HepG2 (cell line): ENCODE measurements at regions not wholly inside any gene's neighbourhood (a gene's known extent, or its start where the extent isn't known, plus 50 kb on each side); places are given as distances from the start of the nearest gene placed in this dataset.

ENCODE experiments used
- CC2D1A ChIP-seq: sonication (generic); formaldehyde crosslinking; IDR thresholded peaks from 2 replicates; pipeline ENCODE4 v1.8.1; 2023; ENCODE audit warnings: mild to moderate bottlenecking, missing genetic modification reagents
- CEBPB ChIP-seq: IDR thresholded peaks from 2 replicates; pipeline ENCODE4 v1.6.1; 2011; ENCODE audit warnings: low read depth, low read length, improper control_type of control experiment, borderline replicate concordance
- DR1 ChIP-seq: sonication (generic); formaldehyde crosslinking; IDR thresholded peaks from 2 replicates; pipeline ENCODE4 v1.8.0; 2021; ENCODE audit warnings: mild to moderate bottlenecking, missing genetic modification reagents, inconsistent platforms
- FOXA3 ChIP-seq: IDR thresholded peaks from 2 replicates; pipeline ENCODE4 v1.6.1; 2016; ENCODE audit warnings: missing genetic modification reagents, missing compliant biosample characterization
- FOXP1 ChIP-seq, 2 experiments: fragments of 450-650 bp in 1 of 2; IDR thresholded peaks; 2 replicates each; pipeline ENCODE4 v1.6.1; 2017 to 2018; ENCODE audit warnings: antibody characterized with exemption in 1 of 2
- GATAD2A ChIP-seq: IDR thresholded peaks from 2 replicates; pipeline ENCODE4 v1.6.1; 2016
- HHEX ChIP-seq: IDR thresholded peaks from 2 replicates; pipeline ENCODE4 v1.6.1; 2016; ENCODE audit warnings: control low read depth
- MEIS2 ChIP-seq: sonication (generic); formaldehyde crosslinking; IDR thresholded peaks from 2 replicates; pipeline ENCODE4 v1.9.0; 2021; ENCODE audit warnings: mild to moderate bottlenecking, missing genetic modification reagents
- MIXL1 ChIP-seq: IDR thresholded peaks from 2 replicates; pipeline ENCODE4 v1.6.1; 2016
- NFKBIZ ChIP-seq: IDR thresholded peaks from 2 replicates; pipeline ENCODE4 v1.6.1; 2018; ENCODE audit warnings: missing genetic modification reagents, missing compliant biosample characterization
- PHF20 ChIP-seq: sonication (generic); formaldehyde crosslinking; IDR thresholded peaks from 2 replicates; pipeline ENCODE4 v1.5.0; 2020; ENCODE audit warnings: mild to moderate bottlenecking, missing genetic modification reagents
- PPARG ChIP-seq: conservative IDR thresholded peaks from 2 replicates; pipeline ENCODE4 v1.6.1; 2016; ENCODE audit warnings: missing biosample characterization, missing genetic modification reagents
- RFX5 ChIP-seq: IDR thresholded peaks from 2 replicates; pipeline ENCODE4 v1.6.1; 2011; ENCODE audit warnings: low read depth, low read length, improper control_type of control experiment
- RXRB ChIP-seq: IDR thresholded peaks from 2 replicates; pipeline ENCODE4 v1.6.1; 2016; ENCODE audit warnings: borderline replicate concordance, missing genetic modification reagents, missing compliant biosample characterization
- STAT5B ChIP-seq: sonication (generic); formaldehyde crosslinking; IDR thresholded peaks from 2 replicates; pipeline ENCODE4 v1.4.0; 2020; ENCODE audit warnings: missing genetic modification reagents
- THAP11 ChIP-seq: IDR thresholded peaks from 2 replicates; pipeline ENCODE4 v1.6.1; 2016; ENCODE audit warnings: missing biosample characterization, missing genetic modification reagents
- ZNF24 ChIP-seq: fragments of 450-650 bp; IDR thresholded peaks from 2 replicates; pipeline ENCODE4 v1.6.1; 2017; ENCODE audit warnings: antibody characterized with exemption, mild to moderate bottlenecking
- ZNF337 ChIP-seq: sonication (generic); formaldehyde crosslinking; IDR thresholded peaks from 2 replicates; pipeline ENCODE4 v1.5.1; 2020; ENCODE audit warnings: missing genetic modification reagents, low read depth, mild to moderate bottlenecking, borderline replicate concordance
- ZNF383 ChIP-seq: sonication (generic); formaldehyde crosslinking; IDR thresholded peaks from 2 replicates; pipeline ENCODE4 v1.4.0; 2020; ENCODE audit warnings: missing genetic modification reagents, mild to moderate bottlenecking, borderline replicate concordance
- ZNF672 ChIP-seq: sonication (generic); formaldehyde crosslinking; IDR thresholded peaks from 2 replicates; pipeline ENCODE4 v1.8.1; 2022; ENCODE audit warnings: missing genetic modification reagents
- TF ChIP-seq, protein P1 (sequence below): sonication (generic); formaldehyde crosslinking; IDR thresholded peaks from 2 replicates; pipeline ENCODE4 v1.8.1; 2023; ENCODE audit warnings: mild to moderate bottlenecking, inconsistent platforms, moderate library complexity, missing genetic modification reagents, borderline replicate concordance
- TF ChIP-seq, protein P2 (sequence below): sonication (generic); formaldehyde crosslinking; IDR thresholded peaks from 2 replicates; pipeline ENCODE4 v1.4.0; 2020; ENCODE audit warnings: missing genetic modification reagents
- TF ChIP-seq, protein P3 (sequence below): sonication (generic); formaldehyde crosslinking; IDR thresholded peaks from 2 replicates; pipeline ENCODE4 v1.4.0; 2020; ENCODE audit warnings: missing genetic modification reagents
- TF ChIP-seq, protein P4 (sequence below): IDR thresholded peaks from 2 replicates; pipeline ENCODE4 v1.6.1; 2012; ENCODE audit warnings: low read depth, low read length, improper control_type of control experiment
- TF ChIP-seq, protein P5 (sequence below): IDR thresholded peaks from 2 replicates; pipeline ENCODE4 v1.6.1; 2016; ENCODE audit warnings: low read depth

DNA sequence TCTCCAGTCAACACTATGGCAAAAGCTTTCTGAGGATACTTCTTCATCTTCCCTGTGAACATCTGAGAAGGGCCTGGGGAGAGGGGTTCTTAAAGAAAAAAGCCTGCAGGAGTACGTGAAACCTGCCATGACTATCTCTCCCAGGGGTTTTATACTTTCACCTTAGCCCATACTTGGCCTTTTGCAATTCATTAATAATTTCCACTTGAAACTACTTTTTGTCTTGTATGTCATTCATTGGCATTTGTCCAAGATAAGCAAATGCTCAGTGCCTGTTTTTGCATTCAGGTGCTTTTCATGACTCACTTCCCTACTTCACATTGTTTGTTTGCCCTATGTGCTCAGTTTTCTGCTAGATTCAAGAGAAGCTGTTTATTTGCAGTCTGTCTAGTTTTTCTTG, 580.3 kb upstream of the GJE1 start (continued):
- TF ChIP-seq, protein P1, sequence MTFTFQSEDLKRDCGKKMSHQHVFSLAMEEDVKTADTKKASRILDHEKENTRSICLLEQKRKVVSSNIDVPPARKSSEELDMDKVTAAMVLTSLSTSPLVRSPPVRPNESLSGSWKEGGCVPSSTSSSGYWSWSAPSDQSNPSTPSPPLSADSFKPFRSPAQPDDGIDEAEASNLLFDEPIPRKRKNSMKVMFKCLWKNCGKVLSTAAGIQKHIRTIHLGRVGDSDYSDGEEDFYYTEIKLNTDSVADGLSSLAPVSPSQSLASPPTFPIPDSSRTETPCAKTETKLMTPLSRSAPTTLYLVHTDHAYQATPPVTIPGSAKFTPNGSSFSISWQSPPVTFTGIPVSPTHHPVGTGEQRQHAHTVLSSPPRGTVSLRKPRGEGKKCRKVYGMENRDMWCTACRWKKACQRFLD (CRISPR knock-in tag), result no peak
- TF ChIP-seq MEIS2 (CRISPR knock-in tag) (peak; percentile 18; the same call in 1 of the 2 replicates), MIXL1 (peak; percentile 82), PHF20 (CRISPR knock-in tag) (no peak), RFX5 (no peak), GATAD2A (peak; percentile 76), CEBPB (peak; percentile 26; the same call in 1 of the 2 replicates), PPARG (peak; percentile 97), FOXA3 (CRISPR knock-in tag) (peak; percentile 86), RXRB (CRISPR knock-in tag) (peak; percentile 91), NFKBIZ (0 out of 2 replicates have a peak, but pooled peaks have one; percentile 52), ZNF672 (CRISPR knock-in tag) (no peak), ZNF337 (no peak), ZNF24 (0 out of 2 replicates have a peak, but pooled peaks have one; percentile 43), FOXP1 (IDR thresholded peaks at IDR 0.05) (peak; percentile 62; the same call in 1 of the 2 replicates), FOXP1 (CRISPR knock-in tag; IDR thresholded peaks at IDR 0.05) (peak; percentile 94), THAP11 (CRISPR knock-in tag) (peak; percentile 42; the same call in 1 of the 2 replicates), DR1 (no peak), CC2D1A (CRISPR knock-in tag) (no peak), ZNF383 (CRISPR knock-in tag) (no peak), STAT5B (CRISPR knock-in tag) (no peak), HHEX (CRISPR knock-in tag) (no peak)
- TF ChIP-seq, protein P2, sequence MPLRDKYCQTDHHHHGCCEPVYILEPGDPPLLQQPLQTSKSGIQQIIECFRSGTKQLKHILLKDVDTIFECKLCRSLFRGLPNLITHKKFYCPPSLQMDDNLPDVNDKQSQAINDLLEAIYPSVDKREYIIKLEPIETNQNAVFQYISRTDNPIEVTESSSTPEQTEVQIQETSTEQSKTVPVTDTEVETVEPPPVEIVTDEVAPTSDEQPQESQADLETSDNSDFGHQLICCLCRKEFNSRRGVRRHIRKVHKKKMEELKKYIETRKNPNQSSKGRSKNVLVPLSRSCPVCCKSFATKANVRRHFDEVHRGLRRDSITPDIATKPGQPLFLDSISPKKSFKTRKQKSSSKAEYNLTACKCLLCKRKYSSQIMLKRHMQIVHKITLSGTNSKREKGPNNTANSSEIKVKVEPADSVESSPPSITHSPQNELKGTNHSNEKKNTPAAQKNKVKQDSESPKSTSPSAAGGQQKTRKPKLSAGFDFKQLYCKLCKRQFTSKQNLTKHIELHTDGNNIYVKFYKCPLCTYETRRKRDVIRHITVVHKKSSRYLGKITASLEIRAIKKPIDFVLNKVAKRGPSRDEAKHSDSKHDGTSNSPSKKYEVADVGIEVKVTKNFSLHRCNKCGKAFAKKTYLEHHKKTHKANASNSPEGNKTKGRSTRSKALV, result peak; percentile 25; the same call in 1 of the 2 replicates
- TF ChIP-seq, protein P3, sequence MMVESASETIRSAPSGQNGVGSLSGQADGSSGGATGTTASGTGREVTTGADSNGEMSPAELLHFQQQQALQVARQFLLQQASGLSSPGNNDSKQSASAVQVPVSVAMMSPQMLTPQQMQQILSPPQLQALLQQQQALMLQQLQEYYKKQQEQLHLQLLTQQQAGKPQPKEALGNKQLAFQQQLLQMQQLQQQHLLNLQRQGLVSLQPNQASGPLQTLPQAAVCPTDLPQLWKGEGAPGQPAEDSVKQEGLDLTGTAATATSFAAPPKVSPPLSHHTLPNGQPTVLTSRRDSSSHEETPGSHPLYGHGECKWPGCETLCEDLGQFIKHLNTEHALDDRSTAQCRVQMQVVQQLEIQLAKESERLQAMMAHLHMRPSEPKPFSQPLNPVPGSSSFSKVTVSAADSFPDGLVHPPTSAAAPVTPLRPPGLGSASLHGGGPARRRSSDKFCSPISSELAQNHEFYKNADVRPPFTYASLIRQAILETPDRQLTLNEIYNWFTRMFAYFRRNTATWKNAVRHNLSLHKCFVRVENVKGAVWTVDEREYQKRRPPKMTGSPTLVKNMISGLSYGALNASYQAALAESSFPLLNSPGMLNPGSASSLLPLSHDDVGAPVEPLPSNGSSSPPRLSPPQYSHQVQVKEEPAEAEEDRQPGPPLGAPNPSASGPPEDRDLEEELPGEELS (CRISPR knock-in tag), result peak; percentile 77
- TF ChIP-seq, protein P4, sequence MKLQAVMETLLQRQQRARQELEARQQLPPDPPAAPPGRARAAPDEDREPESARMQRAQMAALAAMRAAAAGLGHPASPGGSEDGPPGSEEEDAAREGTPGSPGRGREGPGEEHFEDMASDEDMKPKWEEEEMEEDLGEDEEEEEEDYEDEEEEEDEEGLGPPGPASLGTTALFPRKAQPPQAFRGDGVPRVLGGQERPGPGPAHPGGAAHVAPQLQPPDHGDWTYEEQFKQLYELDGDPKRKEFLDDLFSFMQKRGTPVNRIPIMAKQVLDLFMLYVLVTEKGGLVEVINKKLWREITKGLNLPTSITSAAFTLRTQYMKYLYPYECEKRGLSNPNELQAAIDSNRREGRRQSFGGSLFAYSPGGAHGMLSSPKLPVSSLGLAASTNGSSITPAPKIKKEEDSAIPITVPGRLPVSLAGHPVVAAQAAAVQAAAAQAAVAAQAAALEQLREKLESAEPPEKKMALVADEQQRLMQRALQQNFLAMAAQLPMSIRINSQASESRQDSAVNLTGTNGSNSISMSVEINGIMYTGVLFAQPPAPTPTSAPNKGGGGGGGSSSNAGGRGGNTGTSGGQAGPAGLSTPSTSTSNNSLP, result peak; percentile 87
- TF ChIP-seq, protein P5, sequence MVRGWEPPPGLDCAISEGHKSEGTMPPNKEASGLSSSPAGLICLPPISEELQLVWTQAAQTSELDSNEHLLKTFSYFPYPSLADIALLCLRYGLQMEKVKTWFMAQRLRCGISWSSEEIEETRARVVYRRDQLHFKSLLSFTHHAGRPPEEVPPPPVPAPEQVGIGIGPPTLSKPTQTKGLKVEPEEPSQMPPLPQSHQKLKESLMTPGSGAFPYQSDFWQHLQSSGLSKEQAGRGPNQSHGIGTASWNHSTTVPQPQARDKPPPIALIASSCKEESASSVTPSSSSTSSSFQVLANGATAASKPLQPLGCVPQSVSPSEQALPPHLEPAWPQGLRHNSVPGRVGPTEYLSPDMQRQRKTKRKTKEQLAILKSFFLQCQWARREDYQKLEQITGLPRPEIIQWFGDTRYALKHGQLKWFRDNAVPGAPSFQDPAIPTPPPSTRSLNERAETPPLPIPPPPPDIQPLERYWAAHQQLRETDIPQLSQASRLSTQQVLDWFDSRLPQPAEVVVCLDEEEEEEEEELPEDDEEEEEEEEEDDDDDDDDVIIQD (CRISPR knock-in tag), result peak; percentile 91; the same call in 1 of the 2 replicates
